ENCODE measurements at regions not wholly inside any gene's neighbourhood (a gene's known extent, or its start where the extent isn't known, plus 50 kb on each side); places are given as distances from the start of the nearest gene placed in this dataset.

- Histone ChIP-seq H3K4me3 (no peak overlapping the region), H3K27me3 (peaks cover 0 to 8% (median 0%) of the 10 kb centered on the region in 4 donors), H3K27ac (replicated peaks in 1 of 4) (no peak overlapping the region), H3K4me1 (no peaks in the 10 kb centered on the region), H3K36me3 (no peaks in the 10 kb centered on the region), H3K9me3 (no peaks in the 10 kb centered on the region)
- TF ChIP-seq POLR2AphosphoS5 (IDR thresholded peaks at IDR 0.05) (no peak), POLR2A (IDR thresholded peaks at IDR 0.05; ENCODE audit: low read depth) (no peak), EP300 (IDR thresholded peaks at IDR 0.05) (no peak)
- TF ChIP-seq, protein P1, sequence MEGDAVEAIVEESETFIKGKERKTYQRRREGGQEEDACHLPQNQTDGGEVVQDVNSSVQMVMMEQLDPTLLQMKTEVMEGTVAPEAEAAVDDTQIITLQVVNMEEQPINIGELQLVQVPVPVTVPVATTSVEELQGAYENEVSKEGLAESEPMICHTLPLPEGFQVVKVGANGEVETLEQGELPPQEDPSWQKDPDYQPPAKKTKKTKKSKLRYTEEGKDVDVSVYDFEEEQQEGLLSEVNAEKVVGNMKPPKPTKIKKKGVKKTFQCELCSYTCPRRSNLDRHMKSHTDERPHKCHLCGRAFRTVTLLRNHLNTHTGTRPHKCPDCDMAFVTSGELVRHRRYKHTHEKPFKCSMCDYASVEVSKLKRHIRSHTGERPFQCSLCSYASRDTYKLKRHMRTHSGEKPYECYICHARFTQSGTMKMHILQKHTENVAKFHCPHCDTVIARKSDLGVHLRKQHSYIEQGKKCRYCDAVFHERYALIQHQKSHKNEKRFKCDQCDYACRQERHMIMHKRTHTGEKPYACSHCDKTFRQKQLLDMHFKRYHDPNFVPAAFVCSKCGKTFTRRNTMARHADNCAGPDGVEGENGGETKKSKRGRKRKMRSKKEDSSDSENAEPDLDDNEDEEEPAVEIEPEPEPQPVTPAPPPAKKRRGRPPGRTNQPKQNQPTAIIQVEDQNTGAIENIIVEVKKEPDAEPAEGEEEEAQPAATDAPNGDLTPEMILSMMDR (IDR thresholded peaks at IDR 0.05): peak; percentile 41 to 58 (median 49)
- 42% methylated on average over 7 of the region's 7 CpGs for WGBS
- intact Hi-C loops (cut with DNase I): loop anchor here (5.0 kb wide), 1 partner anchor 644 kb away; no protein-coding TSS in a partner anchor
- DNase-seq (ENCODE audit: extremely low spot score): no peak
Observed at GRCh38 chr17:71472809-71473789, 647.7 kb upstream of the SOX9 start.

GRCh38 chr17:71477356-71477755 is 643.5 kb upstream of the SOX9 start:
- Histone ChIP-seq H3K36me3 (no peaks in the 10 kb centered on the region), H3K9me3 (no peaks in the 10 kb centered on the region), H3K27ac (replicated peaks in 1 of 4) (no peak overlapping the region), H3K4me3 (no peak overlapping the region), H3K27me3 (peaks cover 0 to 11% (median 0%) of the 10 kb centered on the region in 4 donors), H3K4me1 (no peaks in the 10 kb centered on the region)
- TF ChIP-seq, protein P1 (IDR thresholded peaks at IDR 0.05): no peak
- TF ChIP-seq POLR2A (IDR thresholded peaks at IDR 0.05; ENCODE audit: low read depth): no peak
- WGBS: 83% methylated on average over 2 of the region's 2 CpGs
- intact Hi-C loops (cut with DNase I): no loop called here
- no peak for DNase-seq (ENCODE audit: extremely low spot score)

- H3K27ac ChIP-seq (replicated peaks in 1 of 4): no peak overlapping the region
- no peaks in the 10 kb centered on the region for H3K4me1 ChIP-seq
- intact Hi-C loops (cut with DNase I): no loop called here
- no peak for DNase-seq (ENCODE audit: extremely low spot score)
- no peak for TF ChIP-seq POLR2AphosphoS5 (IDR thresholded peaks at IDR 0.05)
- no peak for TF ChIP-seq EP300 (IDR thresholded peaks at IDR 0.05)
- TF ChIP-seq, protein P1 (IDR thresholded peaks at IDR 0.05): no peak
- TF ChIP-seq POLR2A (IDR thresholded peaks at IDR 0.05; ENCODE audit: low read depth): no peak
- H3K9me3 ChIP-seq: no peaks in the 10 kb centered on the region
- WGBS: 75% methylated on average over 3 of the region's 3 CpGs
- H3K27me3 ChIP-seq: peaks cover 0 to 11% (median 0%) of the 10 kb centered on the region in 4 donors
- H3K36me3 ChIP-seq: no peaks in the 10 kb centered on the region
- H3K4me3 ChIP-seq: no peak overlapping the region
Observed at GRCh38 chr17:71480099-71480498, 640.7 kb upstream of the SOX9 start.

DNA sequence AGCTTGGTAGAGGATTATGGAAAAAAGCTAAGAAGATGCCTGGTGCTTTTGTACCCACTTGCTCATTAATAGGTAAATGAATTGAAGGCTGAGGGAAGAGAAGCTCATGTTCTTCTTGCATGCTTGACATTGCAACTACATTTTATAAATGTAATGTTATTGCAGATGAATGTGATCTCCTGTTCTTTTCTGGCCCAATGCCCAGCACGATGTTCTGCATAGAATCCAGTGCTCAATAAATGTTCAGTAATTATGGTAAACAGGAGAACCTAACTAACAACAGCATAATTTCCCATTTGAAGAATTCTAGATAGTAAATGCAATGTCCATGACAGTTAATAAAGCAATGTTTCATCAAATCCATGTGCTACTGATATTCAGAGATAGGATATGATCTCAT is 638.2 kb upstream of the SOX9 start:
- no peaks in the 10 kb centered on the region for H3K9me3 ChIP-seq
- 33% methylated on average over 1 of the region's 1 CpG for WGBS
- no peak overlapping the region for H3K4me3 ChIP-seq
- H3K4me1 ChIP-seq: no peaks in the 10 kb centered on the region
- no peak for DNase-seq (ENCODE audit: extremely low spot score)
- no peak overlapping the region for H3K27ac ChIP-seq (replicated peaks in 1 of 4)
- intact Hi-C loops (cut with DNase I): no loop called here
- H3K27me3 ChIP-seq: peaks cover 0 to 3% (median 0%) of the 10 kb centered on the region in 4 donors
- no peak for TF ChIP-seq POLR2A (IDR thresholded peaks at IDR 0.05; ENCODE audit: low read depth)
- TF ChIP-seq POLR2AphosphoS5 (IDR thresholded peaks at IDR 0.05): no peak
- TF ChIP-seq, protein P1 (IDR thresholded peaks at IDR 0.05): no peak
- no peak for TF ChIP-seq EP300 (IDR thresholded peaks at IDR 0.05)
- H3K36me3 ChIP-seq: no peaks in the 10 kb centered on the region
